ENCODE measurements at regions not wholly inside any gene's neighbourhood (a gene's known extent, or its start where the extent isn't known, plus 50 kb on each side); places are given as distances from the start of the nearest gene placed in this dataset.

- H3K9ac ChIP-seq (ENCODE audit: low read length) = no peak overlapping the region
- no peaks in the 10 kb centered on the region for H3K36me3 ChIP-seq (ENCODE audit: control insufficient read depth, insufficient read depth, low read length)
- no peaks in the 10 kb centered on the region for H3K4me1 ChIP-seq (ENCODE audit: control insufficient read depth, insufficient read depth, low read length)
- H3K27ac ChIP-seq (ENCODE audit: low read depth, low read length) = no peak overlapping the region
- H3K4me3 ChIP-seq (ENCODE audit: low read length) = no peak overlapping the region
- no peaks in the 10 kb centered on the region for H3K27me3 ChIP-seq (ENCODE audit: control insufficient read depth, insufficient read depth, low read length)
These were observed 698.2 kb downstream of the REEP3 start for GRCh38 chr10:64219271-64220025.

- Histone ChIP-seq H3K36me3 (ENCODE audit: control insufficient read depth, insufficient read depth, low read length) (no peaks in the 10 kb centered on the region), H3K4me3 (ENCODE audit: low read length) (no peak overlapping the region), H3K4me1 (ENCODE audit: control insufficient read depth, insufficient read depth, low read length) (no peaks in the 10 kb centered on the region), H3K27me3 (ENCODE audit: control insufficient read depth, insufficient read depth, low read length) (no peaks in the 10 kb centered on the region), H3K9ac (ENCODE audit: low read length) (no peak overlapping the region), H3K27ac (ENCODE audit: low read depth, low read length) (no peak overlapping the region)
These were observed 713.3 kb downstream of the REEP3 start for GRCh38 chr10:64234489-64234888.

GRCh38 chr10:64257704-64258103 lies 736.5 kb downstream of the REEP3 start:
- H3K36me3 ChIP-seq (ENCODE audit: control insufficient read depth, insufficient read depth, low read length) = no peaks in the 10 kb centered on the region
- H3K9ac ChIP-seq (ENCODE audit: low read length) = no peak overlapping the region
- H3K27me3 ChIP-seq (ENCODE audit: control insufficient read depth, insufficient read depth, low read length) = no peaks in the 10 kb centered on the region
- no peak overlapping the region for H3K27ac ChIP-seq (ENCODE audit: low read depth, low read length)
- H3K4me3 ChIP-seq (ENCODE audit: low read length) = no peak overlapping the region
- H3K4me1 ChIP-seq (ENCODE audit: control insufficient read depth, insufficient read depth, low read length) = no peaks in the 10 kb centered on the region

GRCh38 chr10:64261092-64261491 lies 739.9 kb downstream of the REEP3 start:
- H3K4me3 ChIP-seq (ENCODE audit: low read length) = no peak overlapping the region
- H3K9ac ChIP-seq (ENCODE audit: low read length) = no peak overlapping the region
- no peaks in the 10 kb centered on the region for H3K27me3 ChIP-seq (ENCODE audit: control insufficient read depth, insufficient read depth, low read length)
- H3K27ac ChIP-seq (ENCODE audit: low read depth, low read length) = no peak overlapping the region
- no peaks in the 10 kb centered on the region for H3K36me3 ChIP-seq (ENCODE audit: control insufficient read depth, insufficient read depth, low read length)
- H3K4me1 ChIP-seq (ENCODE audit: control insufficient read depth, insufficient read depth, low read length) = no peaks in the 10 kb centered on the region

- H3K9ac ChIP-seq (ENCODE audit: low read length) = no peak overlapping the region
- H3K4me3 ChIP-seq (ENCODE audit: low read length) = no peak overlapping the region
- H3K27ac ChIP-seq (ENCODE audit: low read depth, low read length) = no peak overlapping the region
- H3K27me3 ChIP-seq (ENCODE audit: control insufficient read depth, insufficient read depth, low read length) = no peaks in the 10 kb centered on the region
- no peaks in the 10 kb centered on the region for H3K4me1 ChIP-seq (ENCODE audit: control insufficient read depth, insufficient read depth, low read length)
- no peaks in the 10 kb centered on the region for H3K36me3 ChIP-seq (ENCODE audit: control insufficient read depth, insufficient read depth, low read length)
These were observed 740.5 kb downstream of the REEP3 start for GRCh38 chr10:64261676-64262075.

DNA sequence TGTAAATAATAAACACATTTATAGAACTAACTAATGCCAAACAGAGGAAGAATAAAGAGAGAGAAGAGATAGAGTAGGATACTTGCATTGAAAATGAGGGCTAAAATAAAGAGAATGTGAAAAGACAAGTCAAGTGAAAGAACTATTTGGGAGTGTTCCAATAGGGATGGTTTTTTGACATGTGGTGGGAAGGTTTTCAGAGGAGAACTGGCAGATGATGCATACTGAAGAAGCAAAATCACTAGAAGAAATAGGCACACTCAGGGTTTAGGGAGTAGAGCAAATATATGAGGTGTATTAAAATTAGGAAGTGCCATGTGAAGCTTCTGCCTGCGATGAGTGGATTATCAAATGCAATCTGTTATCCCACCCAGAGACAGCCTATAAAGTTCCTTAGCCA lies 744.8 kb downstream of the REEP3 start:
- H3K4me3 ChIP-seq (ENCODE audit: low read length) = no peak overlapping the region
- no peak overlapping the region for H3K9ac ChIP-seq (ENCODE audit: low read length)
- no peaks in the 10 kb centered on the region for H3K27me3 ChIP-seq (ENCODE audit: control insufficient read depth, insufficient read depth, low read length)
- H3K27ac ChIP-seq (ENCODE audit: low read depth, low read length) = no peak overlapping the region
- H3K36me3 ChIP-seq (ENCODE audit: control insufficient read depth, insufficient read depth, low read length) = no peaks in the 10 kb centered on the region
- H3K4me1 ChIP-seq (ENCODE audit: control insufficient read depth, insufficient read depth, low read length) = no peaks in the 10 kb centered on the region

- H3K36me3 ChIP-seq (ENCODE audit: control insufficient read depth, insufficient read depth, low read length) = no peaks in the 10 kb centered on the region
- H3K4me1 ChIP-seq (ENCODE audit: control insufficient read depth, insufficient read depth, low read length) = no peaks in the 10 kb centered on the region
- no peak overlapping the region for H3K4me3 ChIP-seq (ENCODE audit: low read length)
- no peak overlapping the region for H3K9ac ChIP-seq (ENCODE audit: low read length)
- no peak overlapping the region for H3K27ac ChIP-seq (ENCODE audit: low read depth, low read length)
- no peaks in the 10 kb centered on the region for H3K27me3 ChIP-seq (ENCODE audit: control insufficient read depth, insufficient read depth, low read length)
These were observed 750.3 kb downstream of the REEP3 start for GRCh38 chr10:64271508-64271907.

DNA sequence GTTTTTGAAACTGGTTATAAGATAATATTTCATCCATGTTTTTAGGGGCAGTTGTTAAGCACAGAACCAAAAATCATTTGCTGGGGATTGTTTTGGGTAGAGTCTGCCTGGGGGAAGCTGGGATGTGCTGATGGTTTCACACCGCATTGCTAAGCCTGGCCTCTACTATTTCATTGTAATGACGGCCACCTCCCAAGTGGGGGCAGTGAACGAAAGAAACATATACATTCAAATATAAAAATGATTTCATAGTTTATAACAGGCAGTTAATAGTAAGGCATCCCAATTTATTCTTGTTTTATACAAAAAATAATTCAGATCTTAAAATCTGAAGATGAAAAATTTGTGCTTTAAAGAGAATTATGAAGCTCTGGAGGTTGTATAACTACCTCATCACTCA lies 750.8 kb downstream of the REEP3 start:
- no peak overlapping the region for H3K4me3 ChIP-seq (ENCODE audit: low read length)
- H3K4me1 ChIP-seq (ENCODE audit: control insufficient read depth, insufficient read depth, low read length) = no peaks in the 10 kb centered on the region
- H3K9ac ChIP-seq (ENCODE audit: low read length) = no peak overlapping the region
- H3K36me3 ChIP-seq (ENCODE audit: control insufficient read depth, insufficient read depth, low read length) = no peaks in the 10 kb centered on the region
- H3K27me3 ChIP-seq (ENCODE audit: control insufficient read depth, insufficient read depth, low read length) = no peaks in the 10 kb centered on the region
- H3K27ac ChIP-seq (ENCODE audit: low read depth, low read length) = no peak overlapping the region

- Histone ChIP-seq H3K4me1 (ENCODE audit: control insufficient read depth, insufficient read depth, low read length) (no peaks in the 10 kb centered on the region), H3K36me3 (ENCODE audit: control insufficient read depth, insufficient read depth, low read length) (no peaks in the 10 kb centered on the region), H3K27me3 (ENCODE audit: control insufficient read depth, insufficient read depth, low read length) (no peaks in the 10 kb centered on the region), H3K27ac (ENCODE audit: low read depth, low read length) (no peak overlapping the region), H3K4me3 (ENCODE audit: low read length) (no peak overlapping the region), H3K9ac (ENCODE audit: low read length) (no peak overlapping the region)
These were observed 753.8 kb downstream of the REEP3 start for GRCh38 chr10:64275001-64275400.

GRCh38 chr10:64275774-64276173 lies 754.6 kb downstream of the REEP3 start:
- H3K36me3 ChIP-seq (ENCODE audit: control insufficient read depth, insufficient read depth, low read length) = no peaks in the 10 kb centered on the region

DNA sequence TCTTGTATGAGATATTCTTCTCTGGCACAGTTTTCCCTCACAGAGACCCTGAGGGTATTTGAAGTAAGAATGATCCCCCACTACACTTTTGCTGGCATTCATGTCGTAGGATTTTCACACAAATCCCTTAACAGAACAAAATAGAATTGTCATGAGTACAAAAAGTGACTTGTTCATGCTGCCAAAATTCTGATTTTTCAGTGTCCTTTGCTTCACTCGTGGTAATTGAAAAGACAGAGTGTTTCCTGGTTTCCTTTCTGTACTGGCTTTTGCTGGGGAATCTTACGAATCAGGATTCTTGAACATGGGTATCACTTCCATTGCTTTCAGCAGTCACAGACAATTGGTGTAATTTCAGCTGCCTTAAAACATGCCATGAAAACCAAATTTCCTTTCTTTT lies 756.3 kb downstream of the REEP3 start:
- Histone ChIP-seq H3K27me3 (ENCODE audit: control insufficient read depth, insufficient read depth, low read length) (no peaks in the 10 kb centered on the region), H3K4me3 (ENCODE audit: low read length) (no peak overlapping the region), H3K36me3 (ENCODE audit: control insufficient read depth, insufficient read depth, low read length) (no peaks in the 10 kb centered on the region), H3K27ac (ENCODE audit: low read depth, low read length) (no peak overlapping the region), H3K4me1 (ENCODE audit: control insufficient read depth, insufficient read depth, low read length) (no peaks in the 10 kb centered on the region), H3K9ac (ENCODE audit: low read length) (no peak overlapping the region)

More at GRCh38 chr10:64275774-64276173, 754.6 kb downstream of the REEP3 start:
- Histone ChIP-seq H3K4me3 (ENCODE audit: low read length) (no peak overlapping the region), H3K4me1 (ENCODE audit: control insufficient read depth, insufficient read depth, low read length) (no peaks in the 10 kb centered on the region), H3K27me3 (ENCODE audit: control insufficient read depth, insufficient read depth, low read length) (no peaks in the 10 kb centered on the region), H3K9ac (ENCODE audit: low read length) (no peak overlapping the region), H3K27ac (ENCODE audit: low read depth, low read length) (no peak overlapping the region)

- H3K4me1 ChIP-seq (ENCODE audit: control insufficient read depth, insufficient read depth, low read length) = no peaks in the 10 kb centered on the region
- no peaks in the 10 kb centered on the region for H3K36me3 ChIP-seq (ENCODE audit: control insufficient read depth, insufficient read depth, low read length)
- H3K9ac ChIP-seq (ENCODE audit: low read length) = no peak overlapping the region
- no peak overlapping the region for H3K27ac ChIP-seq (ENCODE audit: low read depth, low read length)
- no peaks in the 10 kb centered on the region for H3K27me3 ChIP-seq (ENCODE audit: control insufficient read depth, insufficient read depth, low read length)
- no peak overlapping the region for H3K4me3 ChIP-seq (ENCODE audit: low read length)
These were observed 762.4 kb downstream of the REEP3 start for GRCh38 chr10:64283621-64284020.

- no peaks in the 10 kb centered on the region for H3K27me3 ChIP-seq (ENCODE audit: control insufficient read depth, insufficient read depth, low read length)
- no peaks in the 10 kb centered on the region for H3K36me3 ChIP-seq (ENCODE audit: control insufficient read depth, insufficient read depth, low read length)
- no peaks in the 10 kb centered on the region for H3K4me1 ChIP-seq (ENCODE audit: control insufficient read depth, insufficient read depth, low read length)
- no peak overlapping the region for H3K9ac ChIP-seq (ENCODE audit: low read length)
- no peak overlapping the region for H3K4me3 ChIP-seq (ENCODE audit: low read length)
- no peak overlapping the region for H3K27ac ChIP-seq (ENCODE audit: low read depth, low read length)
These were observed 765.3 kb downstream of the REEP3 start for GRCh38 chr10:64286533-64286932.
